ENCODE measurements at regions not wholly inside any gene's neighbourhood (a gene's known extent, or its start where the extent isn't known, plus 50 kb on each side); places are given as distances from the start of the nearest gene placed in this dataset.
"Not testable (repeated sequence)": the region's sequence is repeated elsewhere in the genome, so short reads cannot be mapped to it uniquely, and the experiment has no call there.

- DNase-seq, result no peak
- no peak for TF ChIP-seq GATA1 (IDR thresholded peaks at IDR 0.05; ENCODE audit: low read depth, low read length)
- TF ChIP-seq POLR2A (IDR thresholded peaks at IDR 0.05; ENCODE audit: low read length), result no peak
These were observed 299.8 kb upstream of the NOX3 start for GRCh38 chr6:155755452-155755851.

GRCh38 chr6:155748778-155749177 is 293.1 kb upstream of the NOX3 start:
- not testable (repeated sequence) for DNase-seq

- no peak for DNase-seq
These were observed 291.9 kb upstream of the NOX3 start for GRCh38 chr6:155747491-155747890.

GRCh38 chr6:155740781-155741399 is 285.3 kb upstream of the NOX3 start:
- no peak for DNase-seq
- TF ChIP-seq POLR2A (IDR thresholded peaks at IDR 0.05; ENCODE audit: low read length) (no peak), GATA1 (IDR thresholded peaks at IDR 0.05; ENCODE audit: low read depth, low read length) (no peak)

More at GRCh38 chr6:155747491-155747890, 291.9 kb upstream of the NOX3 start:
- TF ChIP-seq GATA1 (IDR thresholded peaks at IDR 0.05; ENCODE audit: low read depth, low read length) (no peak), POLR2A (IDR thresholded peaks at IDR 0.05; ENCODE audit: low read length) (no peak)

- TF ChIP-seq GATA1 (IDR thresholded peaks at IDR 0.05; ENCODE audit: low read depth, low read length) (no peak), POLR2A (IDR thresholded peaks at IDR 0.05; ENCODE audit: low read length) (no peak)
- peak; percentile 70 to 87 for DNase-seq
These were observed 283.0 kb upstream of the NOX3 start for GRCh38 chr6:155738602-155739105.

- TF ChIP-seq POLR2A (IDR thresholded peaks at IDR 0.05; ENCODE audit: low read length) (no peak), GATA1 (IDR thresholded peaks at IDR 0.05; ENCODE audit: low read depth, low read length) (no peak)
- no peak for DNase-seq
These were observed 261.7 kb upstream of the NOX3 start for GRCh38 chr6:155717374-155717773.

GRCh38 chr6:155710704-155711103 is 255.1 kb upstream of the NOX3 start:
- DNase-seq, result peak in 1 of 2 experiments; percentile 7
- TF ChIP-seq GATA1 (IDR thresholded peaks at IDR 0.05; ENCODE audit: low read depth, low read length) (no peak), POLR2A (IDR thresholded peaks at IDR 0.05; ENCODE audit: low read length) (no peak)

GRCh38 chr6:155709262-155709661 is 253.6 kb upstream of the NOX3 start:
- DNase-seq, result no peak
- TF ChIP-seq POLR2A (IDR thresholded peaks at IDR 0.05; ENCODE audit: low read length) (no peak), GATA1 (IDR thresholded peaks at IDR 0.05; ENCODE audit: low read depth, low read length) (no peak)

- TF ChIP-seq GATA1 (IDR thresholded peaks at IDR 0.05; ENCODE audit: low read depth, low read length) (no peak), POLR2A (IDR thresholded peaks at IDR 0.05; ENCODE audit: low read length) (no peak)
- DNase-seq, result peak in 1 of 2 experiments; percentile 12
These were observed 252.5 kb upstream of the NOX3 start for GRCh38 chr6:155708100-155708499.

- TF ChIP-seq POLR2A (IDR thresholded peaks at IDR 0.05; ENCODE audit: low read length), result no peak
- no peak for TF ChIP-seq GATA1 (IDR thresholded peaks at IDR 0.05; ENCODE audit: low read depth, low read length)
These were observed 251.2 kb upstream of the NOX3 start for GRCh38 chr6:155706806-155707205.

GRCh38 chr6:155706341-155706740 is 250.7 kb upstream of the NOX3 start:
- TF ChIP-seq GATA1 (IDR thresholded peaks at IDR 0.05; ENCODE audit: low read depth, low read length), result no peak
- TF ChIP-seq POLR2A (IDR thresholded peaks at IDR 0.05; ENCODE audit: low read length), result no peak
- peak in 1 of 2 experiments; percentile 2 for DNase-seq

More at GRCh38 chr6:155706806-155707205, 251.2 kb upstream of the NOX3 start:
- no peak for DNase-seq

- DNase-seq, result no peak
- TF ChIP-seq POLR2A (IDR thresholded peaks at IDR 0.05; ENCODE audit: low read length) (no peak), GATA1 (IDR thresholded peaks at IDR 0.05; ENCODE audit: low read depth, low read length) (no peak)
These were observed 245.7 kb upstream of the NOX3 start for GRCh38 chr6:155701342-155701741.

- DNase-seq, result no peak
- TF ChIP-seq GATA1 (IDR thresholded peaks at IDR 0.05; ENCODE audit: low read depth, low read length), result no peak
- no peak for TF ChIP-seq POLR2A (IDR thresholded peaks at IDR 0.05; ENCODE audit: low read length)
These were observed 239.9 kb upstream of the NOX3 start for GRCh38 chr6:155695495-155695894.

GRCh38 chr6:155694419-155694790 is 238.8 kb upstream of the NOX3 start:
- no peak for DNase-seq
- TF ChIP-seq POLR2A (IDR thresholded peaks at IDR 0.05; ENCODE audit: low read length) (no peak), GATA1 (IDR thresholded peaks at IDR 0.05; ENCODE audit: low read depth, low read length) (no peak)

- no peak for DNase-seq
These were observed 238.2 kb upstream of the NOX3 start for GRCh38 chr6:155693573-155694418.

More at GRCh38 chr6:155693573-155694418, 238.2 kb upstream of the NOX3 start:
- TF ChIP-seq GATA1 (IDR thresholded peaks at IDR 0.05; ENCODE audit: low read depth, low read length), result no peak
- TF ChIP-seq POLR2A (IDR thresholded peaks at IDR 0.05; ENCODE audit: low read length), result no peak
